ENCODE measurements at regions not wholly inside any gene's neighbourhood (a gene's known extent, or its start where the extent isn't known, plus 50 kb on each side); places are given as distances from the start of the nearest gene placed in this dataset.

DNA sequence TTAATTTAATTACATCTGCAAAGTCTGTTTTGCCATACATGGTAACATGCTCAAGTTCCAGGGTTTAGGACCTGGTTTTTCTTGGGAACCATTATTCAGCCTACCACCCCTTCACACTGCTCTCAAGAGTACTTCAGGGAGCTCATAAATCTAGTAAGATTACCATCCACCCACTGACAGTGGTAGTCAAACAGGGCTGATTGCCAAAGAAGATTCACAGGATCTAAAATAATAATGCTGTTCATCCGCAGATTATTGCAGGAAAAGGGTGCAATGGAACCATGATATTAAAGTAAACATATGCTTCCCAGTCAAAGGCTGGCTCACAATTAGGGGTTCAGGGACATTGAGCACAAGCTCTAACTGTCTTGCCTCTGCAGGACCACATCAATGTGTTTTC is 148.0 kb upstream of the CYRIA start (continued):
- TF ChIP-seq, protein P1, sequence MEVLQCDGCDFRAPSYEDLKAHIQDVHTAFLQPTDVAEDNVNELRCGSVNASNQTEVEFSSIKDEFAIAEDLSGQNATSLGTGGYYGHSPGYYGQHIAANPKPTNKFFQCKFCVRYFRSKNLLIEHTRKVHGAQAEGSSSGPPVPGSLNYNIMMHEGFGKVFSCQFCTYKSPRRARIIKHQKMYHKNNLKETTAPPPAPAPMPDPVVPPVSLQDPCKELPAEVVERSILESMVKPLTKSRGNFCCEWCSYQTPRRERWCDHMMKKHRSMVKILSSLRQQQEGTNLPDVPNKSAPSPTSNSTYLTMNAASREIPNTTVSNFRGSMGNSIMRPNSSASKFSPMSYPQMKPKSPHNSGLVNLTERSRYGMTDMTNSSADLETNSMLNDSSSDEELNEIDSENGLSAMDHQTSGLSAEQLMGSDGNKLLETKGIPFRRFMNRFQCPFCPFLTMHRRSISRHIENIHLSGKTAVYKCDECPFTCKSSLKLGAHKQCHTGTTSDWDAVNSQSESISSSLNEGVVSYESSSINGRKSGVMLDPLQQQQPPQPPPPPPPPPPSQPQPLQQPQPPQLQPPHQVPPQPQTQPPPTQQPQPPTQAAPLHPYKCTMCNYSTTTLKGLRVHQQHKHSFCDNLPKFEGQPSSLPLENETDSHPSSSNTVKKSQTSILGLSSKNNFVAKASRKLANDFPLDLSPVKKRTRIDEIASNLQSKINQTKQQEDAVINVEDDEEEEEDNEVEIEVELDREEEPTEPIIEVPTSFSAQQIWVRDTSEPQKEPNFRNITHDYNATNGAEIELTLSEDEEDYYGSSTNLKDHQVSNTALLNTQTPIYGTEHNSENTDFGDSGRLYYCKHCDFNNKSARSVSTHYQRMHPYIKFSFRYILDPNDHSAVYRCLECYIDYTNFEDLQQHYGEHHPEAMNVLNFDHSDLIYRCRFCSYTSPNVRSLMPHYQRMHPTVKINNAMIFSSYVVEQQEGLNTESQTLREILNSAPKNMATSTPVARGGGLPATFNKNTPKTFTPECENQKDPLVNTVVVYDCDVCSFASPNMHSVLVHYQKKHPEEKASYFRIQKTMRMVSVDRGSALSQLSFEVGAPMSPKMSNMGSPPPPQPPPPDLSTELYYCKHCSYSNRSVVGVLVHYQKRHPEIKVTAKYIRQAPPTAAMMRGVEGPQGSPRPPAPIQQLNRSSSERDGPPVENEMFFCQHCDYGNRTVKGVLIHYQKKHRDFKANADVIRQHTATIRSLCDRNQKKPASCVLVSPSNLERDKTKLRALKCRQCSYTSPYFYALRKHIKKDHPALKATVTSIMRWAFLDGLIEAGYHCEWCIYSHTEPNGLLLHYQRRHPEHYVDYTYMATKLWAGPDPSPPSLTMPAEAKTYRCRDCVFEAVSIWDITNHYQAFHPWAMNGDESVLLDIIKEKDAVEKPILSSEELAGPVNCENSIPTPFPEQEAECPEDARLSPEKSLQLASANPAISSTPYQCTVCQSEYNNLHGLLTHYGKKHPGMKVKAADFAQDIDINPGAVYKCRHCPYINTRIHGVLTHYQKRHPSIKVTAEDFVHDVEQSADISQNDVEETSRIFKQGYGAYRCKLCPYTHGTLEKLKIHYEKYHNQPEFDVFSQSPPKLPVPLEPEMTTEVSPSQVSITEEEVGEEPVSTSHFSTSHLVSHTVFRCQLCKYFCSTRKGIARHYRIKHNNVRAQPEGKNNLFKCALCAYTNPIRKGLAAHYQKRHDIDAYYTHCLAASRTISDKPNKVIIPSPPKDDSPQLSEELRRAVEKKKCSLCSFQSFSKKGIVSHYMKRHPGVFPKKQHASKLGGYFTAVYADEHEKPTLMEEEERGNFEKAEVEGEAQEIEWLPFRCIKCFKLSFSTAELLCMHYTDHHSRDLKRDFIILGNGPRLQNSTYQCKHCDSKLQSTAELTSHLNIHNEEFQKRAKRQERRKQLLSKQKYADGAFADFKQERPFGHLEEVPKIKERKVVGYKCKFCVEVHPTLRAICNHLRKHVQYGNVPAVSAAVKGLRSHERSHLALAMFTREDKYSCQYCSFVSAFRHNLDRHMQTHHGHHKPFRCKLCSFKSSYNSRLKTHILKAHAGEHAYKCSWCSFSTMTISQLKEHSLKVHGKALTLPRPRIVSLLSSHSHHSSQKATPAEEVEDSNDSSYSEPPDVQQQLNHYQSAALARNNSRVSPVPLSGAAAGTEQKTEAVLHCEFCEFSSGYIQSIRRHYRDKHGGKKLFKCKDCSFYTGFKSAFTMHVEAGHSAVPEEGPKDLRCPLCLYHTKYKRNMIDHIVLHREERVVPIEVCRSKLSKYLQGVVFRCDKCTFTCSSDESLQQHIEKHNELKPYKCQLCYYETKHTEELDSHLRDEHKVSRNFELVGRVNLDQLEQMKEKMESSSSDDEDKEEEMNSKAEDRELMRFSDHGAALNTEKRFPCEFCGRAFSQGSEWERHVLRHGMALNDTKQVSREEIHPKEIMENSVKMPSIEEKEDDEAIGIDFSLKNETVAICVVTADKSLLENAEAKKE (CRISPR knock-in tag; IDR thresholded peaks at IDR 0.05): no peak

DNA sequence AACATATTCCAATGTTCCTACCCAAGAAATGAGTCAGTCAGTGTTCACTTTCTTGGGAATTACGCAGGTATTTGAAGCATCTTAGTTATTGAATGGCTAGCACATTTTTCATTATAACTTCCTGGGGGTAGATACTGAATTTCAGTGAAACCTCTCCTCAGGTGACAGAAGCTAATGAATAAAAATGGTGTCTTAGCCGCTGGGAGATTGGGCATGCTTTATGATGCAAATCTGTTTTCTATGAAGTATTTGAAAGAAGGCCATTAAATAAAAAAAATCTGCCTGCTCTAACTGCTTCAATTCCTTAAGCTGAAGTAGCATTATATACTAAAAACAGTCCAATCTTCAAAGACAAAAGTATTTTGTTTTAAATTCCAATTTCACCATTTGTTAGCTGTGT is 132.8 kb upstream of the CYRIA start:
- Histone ChIP-seq H3K9me2 (ENCODE audit: insufficient read depth) (peaks cover 13% of the 10 kb centered on the region; the same call in 1 of the 2 replicates), H3K4me1 (ENCODE audit: insufficient read depth) (peaks cover 30% of the 10 kb centered on the region), H3F3A (replicated peaks; ENCODE audit: low read depth) (no peaks in the 10 kb centered on the region), H3K79me2 (replicated peaks; ENCODE audit: insufficient read depth) (no peaks in the 10 kb centered on the region), H3K27ac (ENCODE audit: low read depth) (peak overlapping the region; percentile 70), H3K36me3 (ENCODE audit: insufficient read depth) (no peaks in the 10 kb centered on the region), H3K4me2 (peak overlapping the region; percentile 31), H4K20me1 (replicated peaks; ENCODE audit: insufficient read depth) (no peaks in the 10 kb centered on the region), H3K4me3 (0 out of 2 replicates have a peak overlapping the region, but pooled peaks have one; percentile 21), H3K27me3 (ENCODE audit: insufficient read depth) (no peaks in the 10 kb centered on the region), H2AFZ (no peak overlapping the region)
- H3K27me3 Mint-ChIP-seq (ENCODE audit: insufficient read depth, low read depth, poor library complexity): peaks cover 5% of the 10 kb centered on the region
- peaks cover 21% of the 10 kb centered on the region; the same call in 2 of the 3 replicates for H3K36me3 Mint-ChIP-seq (ENCODE audit: low read depth)
- DNase-seq (ENCODE audit: low spot score): peak; percentile 19
- no peak overlapping the region for H3K4me3 Mint-ChIP-seq
- TF ChIP-seq, protein P1 (CRISPR knock-in tag; IDR thresholded peaks at IDR 0.05): peak; percentile 9; the same call in 1 of the 2 replicates
- TF ChIP-seq ZNF331 (CRISPR knock-in tag; IDR thresholded peaks at IDR 0.05; ENCODE audit: low read depth) (no peak), NANOG (IDR thresholded peaks at IDR 0.05; ENCODE audit: borderline replicate concordance) (peak; percentile 57; the same call in 1 of the 2 replicates)
- no peak for ATAC-seq
- no peak overlapping the region for H3K27ac Mint-ChIP-seq
- peaks cover 19% of the 10 kb centered on the region; the same call in 2 of the 3 replicates for H3K9me3 Mint-ChIP-seq
- peaks cover 34% of the 10 kb centered on the region for H3K4me1 Mint-ChIP-seq

Data from GM23338 (cell line).